ENCODE measurements at regions not wholly inside any gene's neighbourhood (a gene's known extent, or its start where the extent isn't known, plus 50 kb on each side); places are given as distances from the start of the nearest gene placed in this dataset.

- no peak for DNase-seq (ENCODE audit: low read depth, low spot score)
- dilution Hi-C loops (cut with MboI; ENCODE audit: extremely low pct_ligation_motif_present, low sequenced_read_pairs) = no loop called here
These were observed 647.0 kb upstream of the AADAT start for GRCh38 chr4:170736710-170737109.

GRCh38 chr4:170729897-170730296 lies 640.1 kb upstream of the AADAT start:
- no peak overlapping the region for H3K27ac ChIP-seq (ENCODE audit: control insufficient read depth, insufficient read depth, low read length)
- no peak overlapping the region for H3K9ac ChIP-seq (ENCODE audit: control insufficient read depth, extremely low read depth, insufficient read depth, low read length)
- no peaks in the 10 kb centered on the region for H4K20me1 ChIP-seq (ENCODE audit: control insufficient read depth, extremely low read depth, insufficient read depth, low read length)
- H3K79me2 ChIP-seq (ENCODE audit: control insufficient read depth, insufficient read depth, low read length) = no peaks in the 10 kb centered on the region
- TF ChIP-seq EZH2 (IDR thresholded peaks at IDR 0.05; ENCODE audit: low read length) (no peak), CTCF (optimal IDR thresholded peaks at IDR 0.05 in 1 of 3, IDR thresholded peaks at IDR 0.05 in 1 of 3, conservative IDR thresholded peaks at IDR 0.05 in 1 of 3; ENCODE audit: extremely low read depth in 1 of 3, insufficient read depth in 2 of 3, low read length in 3 of 3) (no peak)
- H3K36me3 ChIP-seq (ENCODE audit: control insufficient read depth in 2 of 2, extremely low read depth in 1 of 2, insufficient read depth in 2 of 2, low read length in 2 of 2) = no peaks in the 10 kb centered on the region
- H3K4me3 ChIP-seq (ENCODE audit: control insufficient read depth in 2 of 3, extremely low read depth in 1 of 3, insufficient read depth in 2 of 3, low read depth in 1 of 3, low read length in 3 of 3) = no peak overlapping the region
- H3K9me1 ChIP-seq (ENCODE audit: control insufficient read depth, extremely low read depth, insufficient read depth, low read length) = no peaks in the 10 kb centered on the region
- H3K4me1 ChIP-seq (ENCODE audit: control insufficient read depth, extremely low read depth, insufficient read depth, low read length) = no peaks in the 10 kb centered on the region
- DNase-seq (ENCODE audit: low read depth, low spot score) = no peak
- dilution Hi-C loops (cut with MboI; ENCODE audit: extremely low pct_ligation_motif_present, low sequenced_read_pairs) = no loop called here
- FAIRE-seq = no peak
- H3K9me3 ChIP-seq (ENCODE audit: control insufficient read depth, low read depth, low read length) = no peaks in the 10 kb centered on the region
- peaks cover 3% of the 10 kb centered on the region for H3K27me3 ChIP-seq (ENCODE audit: control insufficient read depth, extremely low read depth, insufficient read depth, low read length)
- no peak overlapping the region for H2AFZ ChIP-seq (ENCODE audit: control insufficient read depth, low read length)
- no peak overlapping the region for H3K4me2 ChIP-seq (ENCODE audit: control insufficient read depth, extremely low read depth, insufficient read depth, low read depth, low read length)

More at GRCh38 chr4:170736710-170737109, 647.0 kb upstream of the AADAT start:
- TF ChIP-seq EZH2 (IDR thresholded peaks at IDR 0.05; ENCODE audit: low read length) = no peak
- no peak for TF ChIP-seq CTCF (optimal IDR thresholded peaks at IDR 0.05 in 1 of 3, IDR thresholded peaks at IDR 0.05 in 1 of 3, conservative IDR thresholded peaks at IDR 0.05 in 1 of 3; ENCODE audit: extremely low read depth in 1 of 3, insufficient read depth in 2 of 3, low read length in 3 of 3)
- Histone ChIP-seq H3K9me3 (ENCODE audit: control insufficient read depth, low read depth, low read length) (no peaks in the 10 kb centered on the region), H3K4me2 (ENCODE audit: control insufficient read depth, extremely low read depth, insufficient read depth, low read depth, low read length) (no peak overlapping the region), H3K36me3 (ENCODE audit: control insufficient read depth in 2 of 2, extremely low read depth in 1 of 2, insufficient read depth in 2 of 2, low read length in 2 of 2) (no peaks in the 10 kb centered on the region), H3K27ac (ENCODE audit: control insufficient read depth, insufficient read depth, low read length) (no peak overlapping the region), H3K4me1 (ENCODE audit: control insufficient read depth, extremely low read depth, insufficient read depth, low read length) (peaks cover 4% of the 10 kb centered on the region), H3K9me1 (ENCODE audit: control insufficient read depth, extremely low read depth, insufficient read depth, low read length) (no peaks in the 10 kb centered on the region), H3K79me2 (ENCODE audit: control insufficient read depth, insufficient read depth, low read length) (no peaks in the 10 kb centered on the region), H3K9ac (ENCODE audit: control insufficient read depth, extremely low read depth, insufficient read depth, low read length) (no peak overlapping the region), H4K20me1 (ENCODE audit: control insufficient read depth, extremely low read depth, insufficient read depth, low read length) (no peaks in the 10 kb centered on the region), H3K27me3 (ENCODE audit: control insufficient read depth, extremely low read depth, insufficient read depth, low read length) (peaks cover 7% of the 10 kb centered on the region), H2AFZ (ENCODE audit: control insufficient read depth, low read length) (no peak overlapping the region), H3K4me3 (ENCODE audit: control insufficient read depth in 2 of 3, extremely low read depth in 1 of 3, insufficient read depth in 2 of 3, low read depth in 1 of 3, low read length in 3 of 3) (no peak overlapping the region)
- no peak for FAIRE-seq
